GM12878 (cell line): ENCODE measurements at regions not wholly inside any gene's neighbourhood (a gene's known extent, or its start where the extent isn't known, plus 50 kb on each side); places are given as distances from the start of the nearest gene placed in this dataset.

Experiments
- ATAC-seq: fragments of 200-7000 bp; cut with Tn5 transposase; 3 replicates; pipeline ENCODE4 v1.9.1; 2020; ENCODE audit warnings: mild to moderate bottlenecking, moderate library complexity
- BruUV-seq: library from RNA; stranded (reverse); fragments of 400-500 nt; replicated peaks from 2 replicates; lab custom pipeline; 2021; lab: Mats Ljungman, UMichigan
- CTCF ChIA-PET: fragments of 300-600 bp; sonication (Branson Sonifier 250); formaldehyde crosslinking; extraction: SDS; loops from one replicate; lab custom pipeline; 2021; ENCODE audit warnings: inconsistent platforms; lab: Yijun Ruan, JAX
- POLR2A ChIA-PET: fragments of 350-600 bp; formaldehyde crosslinking; extraction: SDS; loops from one replicate; lab custom pipeline; 2021; ENCODE audit warnings: inconsistent platforms; lab: Charles Lee
- RAD21 ChIA-PET: fragments of 300-600 bp; sonication (Branson Sonifier 250); formaldehyde crosslinking; loops from one replicate; lab custom pipeline; 2023; ENCODE audit warnings: antibody characterized with exemption; ENCODE audit not compliant: unreplicated experiment; lab: Charles Lee
- SMC1A ChIA-PET: fragments of 300-600 bp; sonication (Branson Sonifier 250); formaldehyde crosslinking; loops from one replicate; lab custom pipeline; 2023; ENCODE audit not compliant: unreplicated experiment, uncharacterized antibody; lab: Charles Lee
- DNase-seq: peaks from one replicate; pipeline ENCODE4 v3.0.0-alpha.2; 2011; ENCODE audit warnings: low read depth, low spot score
- FAIRE-seq: peaks from 3 replicates; lab custom pipeline; 2011; peaks lifted over from hg19 to GRCh38; lab: Jason Lieb, UNC
- H2AFZ ChIP-seq: 2 replicates; pipeline ENCODE4 v1.6.0; 2011; ENCODE audit warnings: low read depth, low read length, control low read depth; ENCODE audit not compliant: control insufficient read depth
- H3K27ac ChIP-seq: 2 replicates; pipeline ENCODE4 v1.5.1; 2011; ENCODE audit warnings: control low read depth; ENCODE audit not compliant: control insufficient read depth, insufficient read depth
- H3K27me3 ChIP-seq, 2 experiments: replicated peaks in 1 of 2; 2 replicates each; pipeline versions ENCODE4 v1.6.0 to v1.6.1; 2011; ENCODE audit warnings: low read length in 1 of 2; ENCODE audit not compliant: control insufficient read depth in 2 of 2, insufficient read depth in 2 of 2
- H3K36me3 ChIP-seq, 2 experiments: 2 replicates each; pipeline ENCODE4 v1.5.1; 2011; ENCODE audit warnings: low read length in 1 of 2; ENCODE audit not compliant: control insufficient read depth in 2 of 2, insufficient read depth in 2 of 2
- H3K4me1 ChIP-seq: 2 replicates; pipeline ENCODE4 v1.6.1; 2011; ENCODE audit warnings: mild to moderate bottlenecking, low read length, moderate library complexity, mixed read lengths; ENCODE audit not compliant: control insufficient read depth, insufficient read depth
- H3K4me2 ChIP-seq: 2 replicates; pipeline ENCODE4 v1.6.0; 2011; ENCODE audit warnings: control low read depth; ENCODE audit not compliant: control insufficient read depth, insufficient read depth
- H3K4me3 ChIP-seq: fragments of 200-600 bp; sonication (generic); 2 replicates; pipeline ENCODE4 v1.5.1; 2016
- H3K79me2 ChIP-seq: 2 replicates; pipeline ENCODE4 v1.6.0; 2011; ENCODE audit warnings: low read length; ENCODE audit not compliant: control insufficient read depth, insufficient read depth
- H3K9ac ChIP-seq: 2 replicates; pipeline ENCODE4 v1.8.0; 2011; ENCODE audit warnings: low read length, control low read depth, mixed read lengths; ENCODE audit not compliant: control insufficient read depth, insufficient read depth
- H3K9me3 ChIP-seq: replicated peaks from 3 replicates; pipeline ENCODE4 v1.5.1; 2011; ENCODE audit warnings: mild to moderate bottlenecking, low read length; ENCODE audit not compliant: control insufficient read depth, insufficient read depth
- H4K20me1 ChIP-seq: 2 replicates; pipeline ENCODE4 v1.6.0; 2011; ENCODE audit not compliant: control insufficient read depth, insufficient read depth
- BRCA1 ChIP-seq: IDR thresholded peaks from 2 replicates; pipeline ENCODE4 v1.6.1; 2011; ENCODE audit warnings: low read depth, low read length, improper control_type of control experiment
- JUND ChIP-seq: IDR thresholded peaks from 2 replicates; pipeline ENCODE4 v1.6.1; 2012; ENCODE audit warnings: low read depth, mild to moderate bottlenecking, low read length, improper control_type of control experiment, moderate library complexity
- KDM1A ChIP-seq: fragments of 200-600 bp; sonication (generic); IDR thresholded peaks from 2 replicates; pipeline ENCODE4 v1.6.1; 2016; ENCODE audit warnings: borderline replicate concordance
- MEF2B ChIP-seq: fragments of 450-650 bp; IDR thresholded peaks from 2 replicates; pipeline ENCODE4 v1.6.1; 2018; ENCODE audit warnings: mild to moderate bottlenecking, moderate library complexity; ENCODE audit not compliant: partially characterized antibody, poor library complexity, severe bottlenecking
- MTA3 ChIP-seq: IDR thresholded peaks from 2 replicates; pipeline ENCODE4 v1.6.1; 2012; ENCODE audit warnings: low read length, inconsistent platforms, borderline replicate concordance
- NFYA ChIP-seq: IDR thresholded peaks from 2 replicates; pipeline ENCODE4 v1.6.1; 2011; ENCODE audit warnings: low read depth, mild to moderate bottlenecking, low read length, improper control_type of control experiment, borderline replicate concordance
- NFYB ChIP-seq: IDR thresholded peaks from 2 replicates; pipeline ENCODE4 v1.6.1; 2011; ENCODE audit warnings: low read depth, mild to moderate bottlenecking, low read length, improper control_type of control experiment, moderate library complexity; ENCODE audit not compliant: insufficient read depth
- RBBP5 ChIP-seq: fragments of 200-600 bp; sonication (generic); conservative IDR thresholded peaks from 2 replicates; pipeline ENCODE4 v1.6.1; 2016
- SREBF1 ChIP-seq: IDR thresholded peaks from 2 replicates; pipeline ENCODE4 v1.6.1; 2012; ENCODE audit warnings: mild to moderate bottlenecking, low read length
- YY1 ChIP-seq: IDR thresholded peaks from 2 replicates; pipeline ENCODE4 v1.6.1; 2011; ENCODE audit warnings: low read depth, mild to moderate bottlenecking, low read length
- ZNF622 ChIP-seq: fragments of 450-650 bp; IDR thresholded peaks from 2 replicates; pipeline ENCODE4 v1.6.1; 2017; ENCODE audit warnings: mild to moderate bottlenecking, inconsistent platforms
- WGBS: methylation state at CpG from one replicate; pipeline ENCODE4 v1.1.6; 2016; ENCODE audit warnings: low lambda C conversion rate; ENCODE audit not compliant: insufficient replicate concordance, insufficient coverage; ENCODE audit errors: missing lambda C conversion rate; 5-methylcytosine and 5-hydroxymethylcytosine counted together
- in situ Hi-C: fragments of 300-500 bp; cut with MboI; formaldehyde crosslinking; loops from 9 replicates; pipeline ENCODE4 v1.14.3; 2018; ENCODE audit warnings: mixed read lengths
- intact Hi-C: fragments of 100-400 bp; cut with micrococcal nuclease; formaldehyde crosslinking; loops from one replicate; pipeline ENCODE4 v1.14.2; 2022; ENCODE audit not compliant: unreplicated experiment
- TF ChIP-seq, protein P1 (sequence below): IDR thresholded peaks from 2 replicates; pipeline ENCODE4 v1.6.1; 2012; ENCODE audit warnings: low read depth, low read length, improper control_type of control experiment

DNA sequence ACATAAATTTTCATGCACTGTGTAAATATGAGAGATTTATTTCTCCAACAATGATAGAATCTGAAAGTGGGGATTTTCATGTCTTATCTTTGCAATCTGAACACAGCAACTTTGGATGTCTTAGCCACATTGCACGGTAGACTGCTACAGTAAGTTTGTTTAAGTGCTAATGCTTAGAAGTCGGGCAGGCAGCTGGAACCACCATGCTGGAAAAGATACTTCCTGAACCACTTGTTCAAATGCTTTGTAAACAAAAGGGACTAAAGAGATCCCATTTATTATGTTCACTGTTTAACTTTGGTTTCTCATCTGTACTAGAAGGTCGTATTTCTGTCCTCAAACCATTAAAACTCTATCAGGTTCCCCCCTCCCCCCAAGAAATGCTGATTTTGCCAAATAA, 555.9 kb upstream of the DIPK2B start:
- H3K4me2 ChIP-seq, result no peak overlapping the region
- intact Hi-C loops (no loop called here), in situ Hi-C loops (loop anchor here (25.0 kb wide), 1 partner anchor 869 kb away; no protein-coding TSS in a partner anchor)
- no TSS peak for BruUV-seq
- POLR2A ChIA-PET, result interaction anchor here (1.0 to 2.8 kb wide), 3 partner anchors 11 to 15 kb away, joined by 3 to 9 read pairs (median 4); no protein-coding TSS in a partner anchor
- H4K20me1 ChIP-seq, result no peaks in the 10 kb centered on the region
- H3K36me3 ChIP-seq, result no peaks in the 10 kb centered on the region; a peak in 1 of 4 replicates
- H3K79me2 ChIP-seq, result no peaks in the 10 kb centered on the region
- no peak for DNase-seq
- SMC1A ChIA-PET, result interaction anchor here (4.0 kb wide), 1 partner anchor 10 kb away, joined by 20 read pairs; no protein-coding TSS in a partner anchor
- no peak overlapping the region for H3K9ac ChIP-seq
- H3K27me3 ChIP-seq, result no peaks in the 10 kb centered on the region
- CTCF ChIA-PET, result interaction anchor here (1.5 to 1.6 kb wide), 2 partner anchors 10 to 13 kb away, joined by 3 to 5 read pairs; no protein-coding TSS in a partner anchor
- H2AFZ ChIP-seq, result no peak overlapping the region
- WGBS, result 37% methylated on average over 3 of the region's 3 CpGs
- H3K27ac ChIP-seq, result no peak overlapping the region
- ATAC-seq, result no peak
- peaks cover 11% of the 10 kb centered on the region; the same call in 1 of the 2 replicates for H3K4me1 ChIP-seq
- RAD21 ChIA-PET, result interaction anchor here (1.3 kb wide), 1 partner anchor 12 kb away, joined by 3 read pairs; no protein-coding TSS in a partner anchor
- no peak for FAIRE-seq
- H3K9me3 ChIP-seq, result no peaks in the 10 kb centered on the region; the same call in 2 of the 3 replicates
- no peak for TF ChIP-seq KDM1A
- no peak for TF ChIP-seq NFYB
- no peak for TF ChIP-seq NFYA
- TF ChIP-seq ZNF622, result no peak
- TF ChIP-seq JUND, result no peak
- TF ChIP-seq BRCA1, result no peak
- no peak for TF ChIP-seq SREBF1
- TF ChIP-seq MTA3, result no peak
- no peak for TF ChIP-seq RBBP5
- no peak for TF ChIP-seq YY1
- TF ChIP-seq MEF2B, result no peak
- TF ChIP-seq, protein P1, sequence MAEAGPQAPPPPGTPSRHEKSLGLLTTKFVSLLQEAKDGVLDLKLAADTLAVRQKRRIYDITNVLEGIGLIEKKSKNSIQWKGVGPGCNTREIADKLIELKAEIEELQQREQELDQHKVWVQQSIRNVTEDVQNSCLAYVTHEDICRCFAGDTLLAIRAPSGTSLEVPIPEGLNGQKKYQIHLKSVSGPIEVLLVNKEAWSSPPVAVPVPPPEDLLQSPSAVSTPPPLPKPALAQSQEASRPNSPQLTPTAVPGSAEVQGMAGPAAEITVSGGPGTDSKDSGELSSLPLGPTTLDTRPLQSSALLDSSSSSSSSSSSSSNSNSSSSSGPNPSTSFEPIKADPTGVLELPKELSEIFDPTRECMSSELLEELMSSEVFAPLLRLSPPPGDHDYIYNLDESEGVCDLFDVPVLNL, result no peak
- H3K4me3 ChIP-seq, result no peak overlapping the region
